H4 (cell line): ENCODE measurements at regions not wholly inside any gene's neighbourhood (a gene's known extent, or its start where the extent isn't known, plus 50 kb on each side); places are given as distances from the start of the nearest gene placed in this dataset.
"Not testable (repeated sequence)": the region's sequence is repeated elsewhere in the genome, so short reads cannot be mapped to it uniquely, and the experiment has no call there.

Source experiments
- DNase-seq: peaks from one replicate; pipeline ENCODE4 v3.0.0-alpha.2; 2015; ENCODE audit warnings: low spot score

DNA sequence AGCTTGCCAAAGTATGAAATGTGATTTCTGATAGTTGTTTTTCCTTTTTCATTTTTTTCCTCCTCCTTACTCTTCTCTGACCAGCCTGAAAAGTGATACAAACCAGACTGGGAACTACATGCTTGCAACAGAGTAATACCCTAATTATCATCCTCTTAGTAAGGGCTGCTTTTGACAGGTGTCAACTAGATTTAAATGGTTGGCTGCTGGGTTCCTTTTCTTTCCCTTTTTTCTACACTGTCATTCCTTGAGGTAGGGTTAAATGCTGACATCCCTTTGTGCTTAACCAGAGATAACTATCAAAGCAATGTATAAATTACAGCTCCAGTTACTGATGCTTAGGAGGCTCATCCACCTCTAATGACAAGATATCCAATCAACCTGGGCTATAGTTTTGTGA, 598.8 kb downstream of the TTLL7 start:
- not testable (repeated sequence) for DNase-seq

DNA sequence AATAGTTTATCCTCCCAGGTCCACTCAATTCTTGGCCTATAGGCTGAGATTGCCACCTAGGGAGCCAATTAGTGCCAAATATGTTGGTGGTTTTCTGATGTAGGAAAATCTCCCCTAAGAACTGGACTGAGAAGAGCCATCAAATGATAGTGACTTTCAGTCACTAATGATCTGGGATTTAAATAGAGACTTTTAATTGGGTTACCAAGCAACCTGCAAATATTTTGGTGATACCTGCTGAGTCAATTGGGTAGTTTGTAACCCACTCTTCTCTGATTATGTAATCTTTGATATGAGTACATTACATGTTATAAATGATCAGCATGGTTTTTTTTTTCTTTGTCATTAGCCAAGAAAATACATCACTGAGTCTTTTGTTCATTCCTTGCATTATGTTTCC, 600.8 kb downstream of the TTLL7 start:
- DNase-seq = not testable (repeated sequence)

DNA sequence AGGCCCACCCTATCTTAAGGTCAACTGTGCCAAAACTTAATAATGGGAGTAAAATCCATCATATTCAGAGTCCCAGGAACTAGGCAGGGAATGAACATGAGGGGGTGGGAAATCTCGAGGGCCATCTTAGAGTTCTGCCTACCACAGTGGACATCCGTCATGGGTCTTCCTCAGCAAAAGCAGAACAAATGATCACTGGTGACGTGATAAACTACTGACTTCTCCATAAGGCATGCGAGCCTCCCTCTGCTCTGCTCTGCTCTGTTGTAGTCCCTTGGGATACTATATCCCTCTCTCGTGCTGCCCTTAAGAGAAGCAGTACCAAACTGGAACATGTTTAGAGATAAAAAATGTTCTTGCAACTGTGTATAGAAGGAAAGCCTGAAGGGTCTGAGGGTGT, 603.8 kb downstream of the TTLL7 start:
- not testable (repeated sequence) for DNase-seq

DNA sequence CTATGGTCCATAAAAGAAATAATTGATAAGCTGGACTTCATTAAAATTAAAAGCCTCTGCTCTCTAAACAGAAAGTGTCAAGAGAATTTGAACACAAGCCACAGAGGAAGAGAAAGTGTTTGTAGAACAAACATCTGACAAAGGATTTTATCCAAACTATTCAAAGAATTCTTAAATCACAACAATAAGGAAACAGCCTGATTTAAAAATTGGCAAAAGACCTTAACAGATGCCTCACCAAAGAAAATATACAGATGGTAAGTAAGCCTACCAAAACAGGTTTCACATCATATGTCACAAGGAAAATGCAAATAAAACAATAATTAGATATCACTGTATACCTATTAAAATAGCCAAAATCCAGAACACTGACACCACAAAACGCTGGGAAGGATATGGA, 612.0 kb downstream of the TTLL7 start:
- not testable (repeated sequence) for DNase-seq

DNA sequence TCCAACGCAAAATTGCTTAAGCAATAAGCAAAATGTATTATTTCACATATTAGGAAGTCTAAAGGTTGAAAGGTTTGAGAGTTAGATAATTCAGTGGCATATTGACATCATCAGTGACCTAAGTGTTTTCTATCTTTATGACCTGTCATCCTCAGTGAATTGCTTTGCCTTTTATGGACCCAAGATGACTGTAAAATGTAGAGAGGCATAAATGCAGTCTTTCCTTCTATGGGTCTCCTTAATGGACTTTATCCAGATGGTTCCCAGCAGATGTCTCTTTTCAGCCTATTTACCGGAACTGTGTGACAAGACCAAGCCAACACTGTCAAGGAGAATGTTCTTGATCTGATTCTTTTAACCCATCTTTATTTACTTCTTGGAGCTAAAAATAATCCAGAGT, 615.8 kb downstream of the TTLL7 start:
- not testable (repeated sequence) for DNase-seq

DNA sequence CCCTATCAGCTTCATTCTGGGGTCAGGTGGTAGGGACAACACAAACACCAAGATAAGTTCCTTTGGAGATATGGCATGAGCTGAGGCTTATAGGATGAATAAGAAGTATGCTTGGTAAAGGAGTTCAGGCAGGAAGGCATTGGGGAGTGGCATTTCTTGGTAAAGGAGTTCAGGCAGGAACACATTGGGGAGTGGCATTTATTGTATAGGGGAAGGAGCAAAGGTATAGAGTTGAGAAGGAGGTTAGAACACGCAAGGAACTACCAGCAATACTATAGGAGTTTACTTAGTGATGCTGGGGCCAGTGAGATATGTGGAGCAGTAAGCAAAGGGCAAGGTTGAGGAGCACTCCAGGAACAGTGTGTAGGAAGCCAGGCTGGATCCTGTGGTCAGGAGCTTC, 625.9 kb downstream of the TTLL7 start:
- not testable (repeated sequence) for DNase-seq

DNA sequence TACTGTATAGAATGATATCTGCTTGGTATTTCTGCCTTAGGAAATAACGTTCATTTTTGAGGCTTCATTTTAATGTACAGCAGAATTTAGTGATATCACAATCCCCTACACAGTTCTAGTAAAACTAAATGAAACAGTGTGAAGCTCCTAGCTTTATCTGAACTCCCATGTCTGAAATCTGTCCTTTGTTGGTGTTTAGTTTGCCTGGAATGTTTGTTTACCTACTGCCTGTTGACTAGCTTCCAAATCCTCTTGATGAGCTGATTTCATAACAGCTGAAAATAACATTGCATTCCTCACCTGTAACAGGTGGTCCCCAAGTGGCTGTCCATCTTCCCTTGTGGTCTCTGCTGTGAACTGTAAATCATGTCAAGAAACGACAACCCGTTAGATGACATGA, 629.1 kb downstream of the TTLL7 start:
- not testable (repeated sequence) for DNase-seq

DNA sequence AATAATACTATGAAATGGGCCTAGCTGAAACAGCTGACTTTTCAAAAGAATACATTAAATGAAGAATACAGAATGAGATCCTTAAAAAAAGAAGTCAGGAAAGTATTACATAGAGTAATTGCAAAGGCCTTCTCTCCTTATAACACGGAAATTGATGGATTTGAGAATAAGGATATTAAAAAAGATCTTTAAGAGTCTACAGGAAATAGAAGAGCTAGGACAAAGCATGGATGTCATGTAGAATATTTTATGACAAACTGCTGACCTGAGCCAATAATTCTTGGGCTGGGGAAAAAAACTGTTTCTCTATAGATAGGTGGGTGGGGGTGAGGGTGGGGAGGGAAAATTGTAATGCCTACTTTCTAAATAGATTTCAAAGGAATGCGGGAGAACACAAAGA, 633.6 kb downstream of the TTLL7 start:
- DNase-seq = not testable (repeated sequence)

DNA sequence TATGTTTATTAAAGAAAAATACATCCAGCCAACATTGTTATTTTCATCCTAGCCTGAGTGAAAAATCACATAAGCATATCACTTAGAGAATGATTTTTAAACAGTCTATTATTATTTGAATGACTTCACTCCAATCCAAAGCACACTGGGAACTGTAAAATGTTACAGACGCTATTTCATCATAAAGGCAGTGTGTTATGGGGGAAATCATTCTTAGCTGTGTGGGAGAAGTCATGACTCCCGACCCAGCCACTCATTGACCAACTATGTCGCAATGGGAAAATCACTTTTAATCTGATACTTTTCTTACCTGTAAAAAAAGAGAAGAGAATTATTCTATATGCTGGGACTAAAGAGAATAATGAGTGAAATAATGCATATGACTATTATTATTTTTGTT, 653.6 kb downstream of the TTLL7 start:
- not testable (repeated sequence) for DNase-seq

DNA sequence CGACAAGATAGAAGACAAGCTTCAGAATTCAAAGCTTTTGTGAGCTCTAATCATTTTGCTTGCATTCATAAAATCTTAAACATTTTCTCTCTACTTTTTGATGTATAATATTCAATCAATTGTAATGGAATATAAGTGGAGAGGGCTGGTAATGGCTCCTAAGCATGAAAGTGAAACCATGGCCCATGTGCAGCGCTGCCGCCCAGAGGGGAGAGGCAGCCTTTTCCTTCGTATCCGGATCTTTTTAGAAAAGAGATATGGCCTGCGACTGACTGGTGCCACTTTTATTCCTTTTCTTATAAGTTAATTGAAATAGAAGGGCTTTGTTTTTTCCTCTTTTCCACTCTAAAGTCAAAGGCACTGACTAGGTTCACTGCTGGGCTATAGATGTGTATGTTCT, 655.2 kb downstream of the TTLL7 start:
- not testable (repeated sequence) for DNase-seq

DNA sequence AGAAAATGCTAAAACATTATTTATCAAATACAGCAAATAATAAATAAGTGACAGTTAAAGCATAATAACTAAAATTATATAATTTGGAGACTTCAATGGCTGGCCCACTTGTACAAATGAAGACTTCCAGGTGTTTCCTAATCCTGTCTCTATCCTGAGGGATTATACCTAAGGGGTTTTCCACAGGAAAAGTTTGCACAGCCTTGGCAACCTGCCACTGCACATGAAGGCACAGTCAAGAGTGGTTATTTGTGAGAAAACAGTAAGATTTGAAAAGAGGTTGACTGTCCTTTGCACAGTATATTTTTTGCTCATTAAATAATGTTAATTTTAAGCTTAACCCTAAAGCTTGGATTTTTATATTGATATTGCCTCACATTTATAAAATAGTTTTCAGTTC, 655.9 kb downstream of the TTLL7 start:
- not testable (repeated sequence) for DNase-seq

DNA sequence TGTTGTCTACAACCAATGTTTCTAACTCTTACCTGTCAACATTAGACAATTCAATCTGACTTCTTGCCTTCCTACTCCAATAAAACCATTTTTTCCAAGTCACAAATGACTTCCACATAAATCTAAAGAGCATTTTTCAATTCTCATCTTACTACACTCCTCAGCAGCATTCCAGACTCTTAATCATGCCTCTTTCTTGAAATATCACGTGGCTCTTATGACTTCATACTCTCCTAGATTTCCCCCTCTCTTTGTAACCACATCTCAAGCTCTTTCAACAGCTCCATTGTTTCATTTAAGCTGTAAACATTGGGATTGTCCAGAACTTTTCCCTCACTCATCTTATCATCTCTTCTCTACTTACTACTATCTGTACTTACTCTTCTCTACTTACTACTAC, 666.6 kb downstream of the TTLL7 start:
- DNase-seq = not testable (repeated sequence)

DNA sequence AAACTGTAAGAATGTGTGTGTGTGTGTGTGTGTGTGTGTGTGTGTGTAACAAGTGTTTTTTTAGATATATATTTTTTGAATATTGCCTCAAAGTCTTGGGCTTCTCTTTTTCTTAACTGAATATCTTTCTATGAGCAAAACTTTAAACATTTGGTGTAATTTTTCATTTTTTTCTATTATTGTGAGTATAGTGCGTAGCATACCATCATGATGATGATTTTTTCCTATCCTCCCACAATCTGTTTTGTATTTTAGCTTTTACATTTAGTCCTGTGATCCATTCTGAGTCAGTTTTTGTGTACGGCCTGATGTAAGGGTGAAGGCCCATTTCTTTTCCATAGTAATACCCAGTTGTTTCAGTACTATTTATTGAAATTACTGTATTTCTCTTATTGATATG, 680.6 kb downstream of the TTLL7 start:
- DNase-seq = no peak

DNA sequence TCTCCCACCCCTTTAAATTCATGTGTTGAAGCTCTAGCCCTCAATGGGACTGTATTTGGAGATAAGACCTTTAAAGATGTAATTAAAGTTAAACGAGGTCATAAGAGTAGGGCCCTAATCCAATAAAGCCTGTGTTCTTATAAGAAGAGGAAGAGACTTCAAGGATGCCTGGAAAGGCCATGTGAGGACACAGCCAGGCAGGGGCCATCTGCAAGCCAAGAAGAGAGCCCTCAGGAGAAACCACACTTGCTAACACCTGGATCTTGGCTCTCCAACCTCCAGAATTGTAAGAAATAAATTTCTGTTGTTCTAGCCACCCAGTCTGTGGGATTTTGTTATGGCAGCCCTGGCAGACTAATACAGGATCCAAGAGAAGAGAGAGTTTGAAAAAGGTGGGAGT, 683.5 kb downstream of the TTLL7 start:
- DNase-seq = not testable (repeated sequence)

DNA sequence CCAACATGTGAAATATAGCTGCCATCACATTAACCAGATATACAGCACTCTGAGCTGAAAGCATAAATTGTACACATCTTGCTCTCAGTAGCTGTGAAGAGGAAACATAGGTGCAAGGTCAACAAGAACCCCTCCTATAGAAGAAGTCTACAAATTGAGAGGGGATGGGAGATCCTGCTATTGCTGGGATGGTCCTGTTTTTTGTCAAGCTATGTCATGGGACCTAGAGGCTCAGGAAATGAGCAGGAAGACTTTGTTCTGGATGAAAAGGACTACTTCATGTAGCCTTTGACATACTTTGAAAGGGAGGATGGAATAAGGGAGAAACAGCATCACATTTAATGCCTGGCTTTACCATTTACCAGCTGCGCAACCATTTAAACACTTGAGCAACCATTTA, 688.8 kb downstream of the TTLL7 start:
- not testable (repeated sequence) for DNase-seq

DNA sequence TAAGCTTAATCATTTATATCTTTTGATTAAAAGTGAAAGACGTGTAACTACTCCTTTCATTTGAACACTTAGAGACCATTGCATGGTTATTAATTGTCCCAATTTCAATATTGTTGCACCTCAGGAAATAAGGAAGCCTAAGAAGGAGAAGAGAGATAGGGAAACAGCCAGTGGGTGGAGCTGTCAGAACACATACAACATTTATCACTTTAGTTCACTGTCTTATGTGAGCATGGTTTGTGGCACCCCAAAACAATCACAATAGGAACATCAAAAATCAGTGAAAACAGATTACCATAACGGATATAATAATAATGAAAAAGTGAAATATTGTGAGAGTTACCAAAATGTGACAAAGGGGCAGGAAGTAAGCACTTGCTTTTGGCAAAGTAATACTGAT, 689.9 kb downstream of the TTLL7 start:
- not testable (repeated sequence) for DNase-seq

DNA sequence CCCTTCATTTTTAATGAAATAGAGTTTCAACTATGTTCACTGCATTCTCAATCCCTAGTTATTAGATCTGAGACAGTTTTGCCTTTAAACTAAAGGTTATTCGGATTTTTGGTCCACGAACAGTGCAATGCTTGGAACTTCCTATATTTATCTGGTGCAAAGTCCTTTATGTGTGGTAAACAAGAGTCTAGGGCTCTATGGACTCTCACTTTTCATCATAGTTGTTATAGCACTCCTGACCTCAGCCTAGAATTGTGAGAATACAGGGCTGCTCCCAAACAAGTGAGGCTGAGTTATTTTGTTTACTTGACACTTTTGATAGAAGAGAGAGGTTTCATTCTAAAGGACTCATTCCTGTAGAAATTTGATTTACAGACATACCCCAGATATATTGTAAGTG, 692.1 kb downstream of the TTLL7 start:
- DNase-seq = not testable (repeated sequence)

DNA sequence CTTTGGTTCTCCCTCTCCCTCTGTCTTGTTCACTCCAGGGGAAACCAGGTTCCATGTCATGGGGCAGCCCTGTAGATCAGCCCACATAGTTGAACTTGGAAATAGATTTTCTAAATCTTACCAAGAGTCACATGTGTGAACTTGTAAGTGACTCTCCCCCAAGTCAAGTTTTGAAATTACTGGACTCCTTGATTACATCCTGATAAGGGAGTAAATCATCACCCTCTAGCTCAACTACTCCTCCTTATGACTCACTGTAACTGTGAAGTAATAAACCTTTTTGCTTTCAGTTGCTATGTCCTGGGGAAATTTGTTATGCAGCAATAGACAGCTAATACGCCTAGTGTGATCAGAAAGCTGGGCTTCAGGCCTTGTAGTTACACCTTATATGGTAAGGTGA, 703.3 kb downstream of the TTLL7 start:
- not testable (repeated sequence) for DNase-seq

DNA sequence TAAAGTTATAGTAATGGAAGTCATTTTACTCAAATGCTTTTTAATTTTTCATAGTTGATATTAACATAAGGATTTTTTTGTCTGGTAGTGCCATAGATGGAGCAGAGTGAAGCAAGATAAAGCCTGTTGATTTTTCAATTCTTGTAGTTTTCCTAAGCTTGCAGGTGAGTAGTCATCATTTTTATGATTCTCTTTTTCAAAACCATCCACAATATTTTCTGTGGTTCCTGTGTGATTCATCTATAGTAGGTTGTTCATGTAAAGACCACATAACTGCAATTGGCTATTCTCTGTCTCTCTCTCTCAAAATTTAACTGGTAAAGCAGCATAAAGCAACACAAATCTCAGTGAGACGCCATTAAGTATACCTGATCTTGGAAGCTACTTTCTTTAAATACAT, 711.5 kb downstream of the TTLL7 start:
- not testable (repeated sequence) for DNase-seq

DNA sequence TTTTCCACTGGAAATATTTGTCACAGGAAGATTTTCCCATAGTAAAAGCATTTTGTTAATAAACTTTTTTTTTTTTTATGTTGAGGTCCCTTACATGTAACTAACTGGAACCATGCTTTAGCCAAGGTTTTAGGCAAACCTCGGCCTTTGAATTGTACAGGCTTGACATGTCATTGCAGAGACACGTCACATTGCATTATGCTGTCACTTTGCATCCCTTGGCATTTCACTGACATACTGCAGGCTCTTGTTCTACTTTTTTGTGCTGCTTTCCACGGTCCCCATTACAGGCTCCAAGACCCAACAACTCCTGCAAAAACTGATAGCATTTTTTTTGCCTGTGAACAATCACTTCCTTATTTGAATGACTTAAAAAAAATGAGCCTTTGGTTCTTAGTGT, 724.3 kb downstream of the TTLL7 start:
- DNase-seq = not testable (repeated sequence)

DNA sequence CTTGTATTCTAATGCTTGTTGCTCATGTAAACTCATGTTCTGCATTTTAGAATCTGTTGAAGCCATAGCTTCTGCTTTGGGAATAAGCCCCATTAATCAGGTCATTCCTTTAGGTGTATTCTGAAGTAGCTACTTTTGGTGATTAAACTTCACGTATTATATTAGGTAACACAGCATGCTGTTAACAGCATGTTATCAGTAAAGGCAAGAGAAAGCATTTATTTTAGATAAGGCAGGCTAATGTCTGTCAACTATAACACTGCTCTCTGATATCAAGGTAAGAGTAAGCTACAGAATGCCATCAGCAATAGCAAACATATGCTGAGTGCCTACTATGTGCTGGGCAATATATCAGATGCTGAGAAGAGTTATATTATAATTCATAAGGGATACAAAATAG, 726.4 kb downstream of the TTLL7 start:
- DNase-seq = not testable (repeated sequence)

DNA sequence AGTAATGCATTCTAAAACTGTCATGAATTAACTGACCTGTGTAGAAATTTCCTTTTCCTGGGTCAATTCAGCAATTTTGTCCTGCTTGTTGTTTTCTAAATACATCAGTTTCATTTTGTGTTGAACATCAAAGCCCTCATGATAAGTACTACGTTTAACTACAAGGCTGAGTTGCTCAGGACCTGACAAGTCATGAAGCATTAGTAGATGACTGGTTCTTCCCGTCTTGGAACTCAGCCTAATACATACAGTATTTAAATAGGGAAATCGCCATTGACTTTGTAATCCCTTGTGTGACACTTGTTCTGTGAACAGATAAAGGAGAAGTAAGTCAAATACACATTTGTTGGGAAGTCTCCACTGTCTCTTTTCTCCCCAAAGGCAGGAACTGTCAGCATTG, 727.1 kb downstream of the TTLL7 start:
- not testable (repeated sequence) for DNase-seq

DNA sequence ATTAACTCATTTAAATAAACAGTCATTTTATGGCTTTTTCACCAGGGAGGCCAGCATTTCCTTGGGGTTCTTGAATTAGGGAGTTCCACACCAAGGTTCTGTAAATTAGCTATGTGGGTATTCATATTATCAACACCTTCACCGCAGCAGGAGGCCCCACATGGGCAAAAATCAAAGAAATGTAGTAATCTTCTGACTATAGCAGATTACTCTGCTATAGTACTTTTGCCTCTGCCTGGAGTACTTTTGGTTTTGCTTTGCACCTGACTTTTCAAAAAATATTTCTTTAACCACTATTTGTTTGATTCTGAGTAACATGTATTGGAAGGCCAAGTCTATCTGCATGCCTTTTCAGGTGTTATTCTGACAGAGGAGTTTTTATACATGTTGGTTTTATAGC, 728.1 kb downstream of the TTLL7 start:
- DNase-seq = not testable (repeated sequence)

DNA sequence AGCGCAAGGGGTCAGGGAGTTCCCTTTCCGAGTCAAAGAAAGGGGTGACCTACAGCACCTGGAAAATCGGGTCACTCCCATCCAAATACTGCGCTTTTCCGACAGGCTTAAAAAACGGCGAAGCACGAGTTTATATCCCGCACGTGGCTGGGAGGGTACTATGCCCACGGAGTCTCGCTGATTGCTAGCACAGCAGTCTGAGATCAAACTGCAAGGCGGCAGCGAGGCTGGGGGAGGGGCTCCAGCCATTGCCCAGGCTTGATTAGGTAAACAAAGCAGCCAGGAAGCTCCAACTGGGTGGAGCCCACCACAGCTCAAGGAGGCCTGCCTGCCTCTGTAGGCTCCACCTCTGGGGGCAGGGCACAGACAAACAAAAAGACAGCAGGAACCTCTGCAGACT, 735.1 kb downstream of the TTLL7 start:
- not testable (repeated sequence) for DNase-seq

DNA sequence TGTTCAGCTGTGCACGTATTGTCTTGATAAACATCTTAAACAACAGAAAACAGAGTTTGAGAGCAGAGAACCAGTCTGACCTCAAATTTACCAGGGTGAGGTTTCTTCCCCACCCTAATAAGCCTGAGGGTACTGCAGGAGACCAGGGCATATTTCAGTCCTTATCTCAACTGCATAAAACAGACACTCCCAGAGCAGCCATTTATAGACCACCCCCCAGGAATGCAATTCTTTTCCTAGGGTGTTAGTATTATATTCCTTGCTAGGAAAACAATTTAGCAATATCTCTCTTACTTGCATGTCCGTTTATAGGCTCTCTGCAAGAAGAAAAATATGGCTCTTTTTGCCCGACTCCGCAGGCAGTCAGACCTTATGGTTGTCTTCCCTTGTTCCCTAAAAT, 747.2 kb downstream of the TTLL7 start:
- DNase-seq = not testable (repeated sequence)
